WTC11 (cell line): ENCODE measurements at regions not wholly inside any gene's neighbourhood (a gene's known extent, or its start where the extent isn't known, plus 50 kb on each side); places are given as distances from the start of the nearest gene placed in this dataset.

ENCODE experiments used
- ATAC-seq: fragments of 200-7000 bp; cut with Tn5 transposase; 2 replicates; pipeline ENCODE4 v1.10.0; 2021; ENCODE audit warnings: mild to moderate bottlenecking, moderate library complexity
- CTCF ChIA-PET: fragments of 300-600 bp; sonication (Branson Sonifier 250); formaldehyde crosslinking; loops from one replicate; lab custom pipeline; 2021; ENCODE audit warnings: antibody characterized with exemption; lab: Charles Lee
- POLR2A ChIA-PET: fragments of 350-600 bp; sonication (Branson Sonifier 250); formaldehyde crosslinking; loops from one replicate; lab custom pipeline; 2021; ENCODE audit warnings: antibody characterized with exemption; lab: Charles Lee
- DNase-seq: peaks from one replicate; pipeline ENCODE4 v3.0.0; 2021; ENCODE audit warnings: low spot score
- H3K27ac Mint-ChIP-seq: 2 replicates; pipeline ENCODE4 v1.8.0; 2021; ENCODE audit warnings: mixed read lengths
- H3K27me3 Mint-ChIP-seq: 2 replicates; pipeline ENCODE4 v1.8.0; 2021; ENCODE audit warnings: low read depth, mild to moderate bottlenecking, moderate library complexity, mixed read lengths
- H3K36me3 Mint-ChIP-seq: 2 replicates; pipeline ENCODE4 v1.8.0; 2021; ENCODE audit warnings: mixed read lengths
- H3K4me1 Mint-ChIP-seq: 2 replicates; pipeline ENCODE4 v1.8.0; 2022; ENCODE audit warnings: mixed read lengths
- H3K4me3 Mint-ChIP-seq: 2 replicates; pipeline ENCODE4 v1.8.0; 2021; ENCODE audit warnings: mild to moderate bottlenecking, moderate library complexity, mixed read lengths
- H3K9me3 Mint-ChIP-seq: 2 replicates; pipeline ENCODE4 v1.8.0; 2021; ENCODE audit warnings: mixed read lengths
- ELF4 ChIP-seq: sonication (generic); formaldehyde crosslinking; IDR thresholded peaks from 2 replicates; pipeline ENCODE4 v1.8.1; 2022; ENCODE audit warnings: low read depth, mild to moderate bottlenecking, moderate library complexity, missing genetic modification reagents
- ETV6 ChIP-seq: sonication (generic); formaldehyde crosslinking; IDR thresholded peaks from 2 replicates; pipeline ENCODE4 v1.8.1; 2022; ENCODE audit warnings: mild to moderate bottlenecking, missing genetic modification reagents
- GABPB1 ChIP-seq: sonication (generic); formaldehyde crosslinking; IDR thresholded peaks from 2 replicates; pipeline ENCODE4 v1.8.1; 2023; ENCODE audit warnings: mild to moderate bottlenecking, missing genetic modification reagents
- KAT7 ChIP-seq: sonication (generic); formaldehyde crosslinking; IDR thresholded peaks from 2 replicates; pipeline ENCODE4 v1.8.1; 2023; ENCODE audit warnings: missing genetic modification reagents, mild to moderate bottlenecking, borderline replicate concordance
- MXD4 ChIP-seq: fragments of 250-450 bp; sonication (Bioruptor Pico); IDR thresholded peaks from 2 replicates; pipeline ENCODE4 v1.8.0; 2021; ENCODE audit warnings: mild to moderate bottlenecking, moderate library complexity, borderline replicate concordance
- NFYB ChIP-seq: sonication (generic); formaldehyde crosslinking; conservative IDR thresholded peaks from 2 replicates; pipeline ENCODE4 v1.8.0; 2022; ENCODE audit warnings: low read depth, missing genetic modification reagents
- NR2C2 ChIP-seq: sonication (generic); formaldehyde crosslinking; IDR thresholded peaks from 2 replicates; pipeline ENCODE4 v1.8.0; 2022; ENCODE audit warnings: mild to moderate bottlenecking, missing genetic modification reagents
- OVOL2 ChIP-seq: fragments of 250-450 bp; sonication (Bioruptor Pico); IDR thresholded peaks from 2 replicates; pipeline ENCODE4 v1.9.0; 2021; ENCODE audit warnings: mild to moderate bottlenecking, borderline replicate concordance
- TP53 ChIP-seq: sonication (generic); formaldehyde crosslinking; IDR thresholded peaks from 2 replicates; pipeline ENCODE4 v1.8.1; 2023; ENCODE audit warnings: mild to moderate bottlenecking, missing genetic modification reagents
- ZNF232 ChIP-seq: sonication (generic); formaldehyde crosslinking; IDR thresholded peaks from 2 replicates; pipeline ENCODE4 v1.8.0; 2022; ENCODE audit warnings: mild to moderate bottlenecking, missing genetic modification reagents
- ZNF671 ChIP-seq: fragments of 250-450 bp; sonication (Bioruptor Pico); IDR thresholded peaks from 2 replicates; pipeline ENCODE4 v1.8.0; 2021; ENCODE audit warnings: mild to moderate bottlenecking
- TF ChIP-seq, protein P1 (sequence below): sonication (generic); formaldehyde crosslinking; IDR thresholded peaks from 2 replicates; pipeline ENCODE4 v1.8.0; 2022; ENCODE audit warnings: missing genetic modification reagents
- TF ChIP-seq, protein P2 (sequence below): sonication (generic); formaldehyde crosslinking; IDR thresholded peaks from 2 replicates; pipeline ENCODE4 v1.8.0; 2023; ENCODE audit warnings: missing genetic modification reagents, mild to moderate bottlenecking, borderline replicate concordance
- TF ChIP-seq, protein P3 (sequence below): fragments of 200-600 bp; IDR thresholded peaks from 2 replicates; pipeline ENCODE4 v1.8.0; 2022; ENCODE audit warnings: antibody characterized with exemption
- TF ChIP-seq, protein P4 (sequence below): sonication (generic); formaldehyde crosslinking; IDR thresholded peaks from 2 replicates; pipeline ENCODE4 v1.8.1; 2022; ENCODE audit warnings: mild to moderate bottlenecking, missing genetic modification reagents, moderate library complexity, borderline replicate concordance
- TF ChIP-seq, protein P5 (sequence below): sonication (generic); formaldehyde crosslinking; IDR thresholded peaks from 2 replicates; pipeline ENCODE4 v1.8.1; 2023; ENCODE audit warnings: mild to moderate bottlenecking, missing genetic modification reagents
- TF ChIP-seq, protein P6 (sequence below): sonication (generic); formaldehyde crosslinking; IDR thresholded peaks from 2 replicates; pipeline ENCODE4 v1.8.1; 2022; ENCODE audit warnings: mild to moderate bottlenecking, moderate library complexity, missing genetic modification reagents

DNA sequence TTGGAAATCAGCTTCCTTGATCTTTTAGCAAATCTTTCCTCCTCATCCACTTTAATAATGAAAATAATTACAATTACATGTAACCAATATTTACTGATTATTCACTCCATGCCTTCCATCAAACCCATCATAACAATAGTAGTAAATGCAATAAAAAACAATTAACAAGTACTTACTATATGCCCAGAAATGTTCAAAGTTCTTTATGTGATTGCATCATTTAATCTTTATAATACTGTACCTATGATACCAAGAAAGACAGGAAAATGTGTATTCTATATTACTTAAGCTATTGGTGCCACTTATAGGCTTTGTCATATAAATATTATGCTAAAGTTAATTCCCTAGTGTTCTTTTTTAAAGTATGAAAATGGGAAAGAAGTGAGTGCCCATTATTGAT, 210.2 kb upstream of the PKDCC start (continued):
- TF ChIP-seq, protein P1, sequence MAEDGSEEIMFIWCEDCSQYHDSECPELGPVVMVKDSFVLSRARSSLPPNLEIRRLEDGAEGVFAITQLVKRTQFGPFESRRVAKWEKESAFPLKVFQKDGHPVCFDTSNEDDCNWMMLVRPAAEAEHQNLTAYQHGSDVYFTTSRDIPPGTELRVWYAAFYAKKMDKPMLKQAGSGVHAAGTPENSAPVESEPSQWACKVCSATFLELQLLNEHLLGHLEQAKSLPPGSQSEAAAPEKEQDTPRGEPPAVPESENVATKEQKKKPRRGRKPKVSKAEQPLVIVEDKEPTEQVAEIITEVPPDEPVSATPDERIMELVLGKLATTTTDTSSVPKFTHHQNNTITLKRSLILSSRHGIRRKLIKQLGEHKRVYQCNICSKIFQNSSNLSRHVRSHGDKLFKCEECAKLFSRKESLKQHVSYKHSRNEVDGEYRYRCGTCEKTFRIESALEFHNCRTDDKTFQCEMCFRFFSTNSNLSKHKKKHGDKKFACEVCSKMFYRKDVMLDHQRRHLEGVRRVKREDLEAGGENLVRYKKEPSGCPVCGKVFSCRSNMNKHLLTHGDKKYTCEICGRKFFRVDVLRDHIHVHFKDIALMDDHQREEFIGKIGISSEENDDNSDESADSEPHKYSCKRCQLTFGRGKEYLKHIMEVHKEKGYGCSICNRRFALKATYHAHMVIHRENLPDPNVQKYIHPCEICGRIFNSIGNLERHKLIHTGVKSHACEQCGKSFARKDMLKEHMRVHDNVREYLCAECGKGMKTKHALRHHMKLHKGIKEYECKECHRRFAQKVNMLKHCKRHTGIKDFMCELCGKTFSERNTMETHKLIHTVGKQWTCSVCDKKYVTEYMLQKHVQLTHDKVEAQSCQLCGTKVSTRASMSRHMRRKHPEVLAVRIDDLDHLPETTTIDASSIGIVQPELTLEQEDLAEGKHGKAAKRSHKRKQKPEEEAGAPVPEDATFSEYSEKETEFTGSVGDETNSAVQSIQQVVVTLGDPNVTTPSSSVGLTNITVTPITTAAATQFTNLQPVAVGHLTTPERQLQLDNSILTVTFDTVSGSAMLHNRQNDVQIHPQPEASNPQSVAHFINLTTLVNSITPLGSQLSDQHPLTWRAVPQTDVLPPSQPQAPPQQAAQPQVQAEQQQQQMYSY (CRISPR knock-in tag), result no peak
- TF ChIP-seq TP53 (CRISPR knock-in tag), result no peak
- TF ChIP-seq, all 79 proteins: peak for 0

DNA sequence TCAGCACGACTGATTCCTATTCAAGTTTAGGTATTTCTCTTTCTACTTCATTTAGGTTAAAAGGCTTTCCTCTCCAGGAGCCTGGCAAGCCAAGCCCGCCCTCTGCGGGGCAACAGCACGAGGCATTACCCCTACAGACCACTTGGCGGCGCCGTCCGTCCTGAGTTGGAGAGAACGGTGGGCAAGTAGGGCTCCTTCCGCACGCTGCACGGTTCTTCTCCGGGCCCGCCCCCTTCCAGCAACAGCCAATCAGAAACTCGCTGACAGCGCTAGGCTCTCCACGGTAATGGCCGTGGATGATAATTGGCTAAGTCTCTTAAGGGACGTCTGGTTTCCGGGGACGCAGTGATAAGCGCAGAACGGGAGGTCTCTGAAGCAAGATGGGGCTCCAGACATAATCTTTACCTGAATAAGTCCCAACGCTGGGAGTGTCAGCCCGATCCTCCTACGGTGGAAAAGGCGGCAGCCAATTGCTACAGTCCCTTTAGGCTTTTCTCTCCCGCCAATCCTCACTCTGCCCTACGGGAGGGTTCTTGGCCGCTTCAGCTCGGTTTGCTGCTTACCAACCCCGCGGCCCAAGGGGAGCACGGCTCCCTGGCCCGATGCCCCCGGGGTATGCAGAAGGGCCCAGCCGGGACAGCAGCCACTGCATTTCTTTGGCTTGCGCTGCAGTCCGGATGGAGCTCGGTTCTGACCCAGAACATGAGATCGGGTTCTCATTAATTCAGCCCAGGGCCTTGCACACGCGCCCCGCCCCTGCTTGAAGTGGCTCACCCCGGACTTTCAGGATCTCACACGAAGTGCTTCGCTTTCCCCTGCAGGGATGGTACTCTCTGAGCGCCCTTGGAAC, 206.9 kb upstream of the PKDCC start:
- H3K4me3 Mint-ChIP-seq, result peak overlapping the region; percentile 90
- H3K27me3 Mint-ChIP-seq, result peaks cover 44% of the 10 kb centered on the region
- ATAC-seq (peak; percentile 99), DNase-seq (peak; percentile 98)
- H3K27ac Mint-ChIP-seq, result 0 out of 2 replicates have a peak overlapping the region, but pooled peaks have one; percentile 3
- H3K36me3 Mint-ChIP-seq, result no peaks in the 10 kb centered on the region
- H3K4me1 Mint-ChIP-seq, result peaks cover 5% of the 10 kb centered on the region
- CTCF ChIA-PET, result interaction anchor here (0.6 to 3.3 kb wide), 10 partner anchors 10 to 265 kb away, joined by 3 to 16 read pairs (median 4); no protein-coding TSS in a partner anchor
- H3K9me3 Mint-ChIP-seq, result no peaks in the 10 kb centered on the region
- POLR2A ChIA-PET, result no interaction called here
- TF ChIP-seq, protein P2, sequence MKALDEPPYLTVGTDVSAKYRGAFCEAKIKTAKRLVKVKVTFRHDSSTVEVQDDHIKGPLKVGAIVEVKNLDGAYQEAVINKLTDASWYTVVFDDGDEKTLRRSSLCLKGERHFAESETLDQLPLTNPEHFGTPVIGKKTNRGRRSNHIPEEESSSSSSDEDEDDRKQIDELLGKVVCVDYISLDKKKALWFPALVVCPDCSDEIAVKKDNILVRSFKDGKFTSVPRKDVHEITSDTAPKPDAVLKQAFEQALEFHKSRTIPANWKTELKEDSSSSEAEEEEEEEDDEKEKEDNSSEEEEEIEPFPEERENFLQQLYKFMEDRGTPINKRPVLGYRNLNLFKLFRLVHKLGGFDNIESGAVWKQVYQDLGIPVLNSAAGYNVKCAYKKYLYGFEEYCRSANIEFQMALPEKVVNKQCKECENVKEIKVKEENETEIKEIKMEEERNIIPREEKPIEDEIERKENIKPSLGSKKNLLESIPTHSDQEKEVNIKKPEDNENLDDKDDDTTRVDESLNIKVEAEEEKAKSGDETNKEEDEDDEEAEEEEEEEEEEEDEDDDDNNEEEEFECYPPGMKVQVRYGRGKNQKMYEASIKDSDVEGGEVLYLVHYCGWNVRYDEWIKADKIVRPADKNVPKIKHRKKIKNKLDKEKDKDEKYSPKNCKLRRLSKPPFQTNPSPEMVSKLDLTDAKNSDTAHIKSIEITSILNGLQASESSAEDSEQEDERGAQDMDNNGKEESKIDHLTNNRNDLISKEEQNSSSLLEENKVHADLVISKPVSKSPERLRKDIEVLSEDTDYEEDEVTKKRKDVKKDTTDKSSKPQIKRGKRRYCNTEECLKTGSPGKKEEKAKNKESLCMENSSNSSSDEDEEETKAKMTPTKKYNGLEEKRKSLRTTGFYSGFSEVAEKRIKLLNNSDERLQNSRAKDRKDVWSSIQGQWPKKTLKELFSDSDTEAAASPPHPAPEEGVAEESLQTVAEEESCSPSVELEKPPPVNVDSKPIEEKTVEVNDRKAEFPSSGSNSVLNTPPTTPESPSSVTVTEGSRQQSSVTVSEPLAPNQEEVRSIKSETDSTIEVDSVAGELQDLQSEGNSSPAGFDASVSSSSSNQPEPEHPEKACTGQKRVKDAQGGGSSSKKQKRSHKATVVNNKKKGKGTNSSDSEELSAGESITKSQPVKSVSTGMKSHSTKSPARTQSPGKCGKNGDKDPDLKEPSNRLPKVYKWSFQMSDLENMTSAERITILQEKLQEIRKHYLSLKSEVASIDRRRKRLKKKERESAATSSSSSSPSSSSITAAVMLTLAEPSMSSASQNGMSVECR (CRISPR knock-in tag), result peak; percentile 62
- peak; percentile 75 for TF ChIP-seq GABPB1
- no peak for TF ChIP-seq ZNF671 (CRISPR knock-in tag)
- TF ChIP-seq, protein P3, sequence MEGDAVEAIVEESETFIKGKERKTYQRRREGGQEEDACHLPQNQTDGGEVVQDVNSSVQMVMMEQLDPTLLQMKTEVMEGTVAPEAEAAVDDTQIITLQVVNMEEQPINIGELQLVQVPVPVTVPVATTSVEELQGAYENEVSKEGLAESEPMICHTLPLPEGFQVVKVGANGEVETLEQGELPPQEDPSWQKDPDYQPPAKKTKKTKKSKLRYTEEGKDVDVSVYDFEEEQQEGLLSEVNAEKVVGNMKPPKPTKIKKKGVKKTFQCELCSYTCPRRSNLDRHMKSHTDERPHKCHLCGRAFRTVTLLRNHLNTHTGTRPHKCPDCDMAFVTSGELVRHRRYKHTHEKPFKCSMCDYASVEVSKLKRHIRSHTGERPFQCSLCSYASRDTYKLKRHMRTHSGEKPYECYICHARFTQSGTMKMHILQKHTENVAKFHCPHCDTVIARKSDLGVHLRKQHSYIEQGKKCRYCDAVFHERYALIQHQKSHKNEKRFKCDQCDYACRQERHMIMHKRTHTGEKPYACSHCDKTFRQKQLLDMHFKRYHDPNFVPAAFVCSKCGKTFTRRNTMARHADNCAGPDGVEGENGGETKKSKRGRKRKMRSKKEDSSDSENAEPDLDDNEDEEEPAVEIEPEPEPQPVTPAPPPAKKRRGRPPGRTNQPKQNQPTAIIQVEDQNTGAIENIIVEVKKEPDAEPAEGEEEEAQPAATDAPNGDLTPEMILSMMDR, result peak; percentile 95
- TF ChIP-seq KAT7 (CRISPR knock-in tag), result no peak
- TF ChIP-seq, protein P4, sequence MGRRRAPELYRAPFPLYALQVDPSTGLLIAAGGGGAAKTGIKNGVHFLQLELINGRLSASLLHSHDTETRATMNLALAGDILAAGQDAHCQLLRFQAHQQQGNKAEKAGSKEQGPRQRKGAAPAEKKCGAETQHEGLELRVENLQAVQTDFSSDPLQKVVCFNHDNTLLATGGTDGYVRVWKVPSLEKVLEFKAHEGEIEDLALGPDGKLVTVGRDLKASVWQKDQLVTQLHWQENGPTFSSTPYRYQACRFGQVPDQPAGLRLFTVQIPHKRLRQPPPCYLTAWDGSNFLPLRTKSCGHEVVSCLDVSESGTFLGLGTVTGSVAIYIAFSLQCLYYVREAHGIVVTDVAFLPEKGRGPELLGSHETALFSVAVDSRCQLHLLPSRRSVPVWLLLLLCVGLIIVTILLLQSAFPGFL (CRISPR knock-in tag), result no peak
- TF ChIP-seq ELF4, result no peak
- TF ChIP-seq OVOL2 (CRISPR knock-in tag), result no peak
- TF ChIP-seq, protein P5, sequence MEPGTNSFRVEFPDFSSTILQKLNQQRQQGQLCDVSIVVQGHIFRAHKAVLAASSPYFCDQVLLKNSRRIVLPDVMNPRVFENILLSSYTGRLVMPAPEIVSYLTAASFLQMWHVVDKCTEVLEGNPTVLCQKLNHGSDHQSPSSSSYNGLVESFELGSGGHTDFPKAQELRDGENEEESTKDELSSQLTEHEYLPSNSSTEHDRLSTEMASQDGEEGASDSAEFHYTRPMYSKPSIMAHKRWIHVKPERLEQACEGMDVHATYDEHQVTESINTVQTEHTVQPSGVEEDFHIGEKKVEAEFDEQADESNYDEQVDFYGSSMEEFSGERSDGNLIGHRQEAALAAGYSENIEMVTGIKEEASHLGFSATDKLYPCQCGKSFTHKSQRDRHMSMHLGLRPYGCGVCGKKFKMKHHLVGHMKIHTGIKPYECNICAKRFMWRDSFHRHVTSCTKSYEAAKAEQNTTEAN, result no peak
- TF ChIP-seq NFYB (CRISPR knock-in tag), result peak; percentile 87
- TF ChIP-seq, protein P1 (CRISPR knock-in tag), result no peak
- no peak for TF ChIP-seq NR2C2 (CRISPR knock-in tag)
- TF ChIP-seq ZNF232 (CRISPR knock-in tag), result no peak
- TF ChIP-seq MXD4 (CRISPR knock-in tag), result no peak
- TF ChIP-seq, protein P6, sequence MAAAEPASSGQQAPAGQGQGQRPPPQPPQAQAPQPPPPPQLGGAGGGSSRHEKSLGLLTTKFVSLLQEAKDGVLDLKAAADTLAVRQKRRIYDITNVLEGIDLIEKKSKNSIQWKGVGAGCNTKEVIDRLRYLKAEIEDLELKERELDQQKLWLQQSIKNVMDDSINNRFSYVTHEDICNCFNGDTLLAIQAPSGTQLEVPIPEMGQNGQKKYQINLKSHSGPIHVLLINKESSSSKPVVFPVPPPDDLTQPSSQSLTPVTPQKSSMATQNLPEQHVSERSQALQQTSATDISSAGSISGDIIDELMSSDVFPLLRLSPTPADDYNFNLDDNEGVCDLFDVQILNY (CRISPR knock-in tag), result no peak
- peak; percentile 50; the same call in 1 of the 2 replicates for TF ChIP-seq ETV6 (CRISPR knock-in tag)
